Neutrophil (primary cell): ENCODE measurements at regions not wholly inside any gene's neighbourhood (a gene's known extent, or its start where the extent isn't known, plus 50 kb on each side); places are given as distances from the start of the nearest gene placed in this dataset.

ENCODE experiments used
- H3K27ac ChIP-seq: fragments of 200-600 bp; sonication (generic); 2 replicates; pipeline ENCODE4 v1.5.1; 2016; ENCODE audit warnings: mild to moderate bottlenecking, moderate library complexity
- H3K27me3 ChIP-seq: fragments of 200-600 bp; sonication (generic); 2 replicates; pipeline ENCODE4 v1.6.0; 2016; ENCODE audit warnings: mild to moderate bottlenecking
- H3K36me3 ChIP-seq: fragments of 200-600 bp; sonication (generic); 2 replicates; pipeline ENCODE4 v1.5.1; 2017
- H3K4me1 ChIP-seq, 2 experiments: fragments of 200-600 bp in 1 of 2; sonication (generic) in 1 of 2; 1 replicate in 1 of 2; 2 replicates in 1 of 2; pipeline versions ENCODE4 v1.5.1 to v1.6.1; 2013 to 2016; ENCODE audit warnings: low read depth in 1 of 2, low read length in 1 of 2, mild to moderate bottlenecking in 1 of 2, moderate library complexity in 1 of 2; ENCODE audit not compliant: control insufficient read depth in 1 of 2, insufficient read depth in 1 of 2
- H3K4me3 ChIP-seq, 2 experiments: fragments of 200-600 bp in 1 of 2; sonication (generic) in 1 of 2; 1 replicate in 1 of 2; 2 replicates in 1 of 2; pipeline ENCODE4 v1.5.1; 2013 to 2016; ENCODE audit warnings: low read depth in 1 of 2, low read length in 1 of 2, mild to moderate bottlenecking in 1 of 2, moderate library complexity in 1 of 2
- H3K9me3 ChIP-seq: fragments of 200-600 bp; sonication (generic); 2 replicates; pipeline ENCODE4 v1.5.1; 2016
- TF ChIP-seq, protein P1 (sequence below): fragments of 200-600 bp; sonication (generic); IDR thresholded peaks from 2 replicates; pipeline ENCODE4 v1.5.1; 2016; ENCODE audit warnings: antibody characterized with exemption

GRCh38 chr3:104614564-104614963 lies 752.1 kb upstream of the ALCAM start:
- TF ChIP-seq, protein P1, sequence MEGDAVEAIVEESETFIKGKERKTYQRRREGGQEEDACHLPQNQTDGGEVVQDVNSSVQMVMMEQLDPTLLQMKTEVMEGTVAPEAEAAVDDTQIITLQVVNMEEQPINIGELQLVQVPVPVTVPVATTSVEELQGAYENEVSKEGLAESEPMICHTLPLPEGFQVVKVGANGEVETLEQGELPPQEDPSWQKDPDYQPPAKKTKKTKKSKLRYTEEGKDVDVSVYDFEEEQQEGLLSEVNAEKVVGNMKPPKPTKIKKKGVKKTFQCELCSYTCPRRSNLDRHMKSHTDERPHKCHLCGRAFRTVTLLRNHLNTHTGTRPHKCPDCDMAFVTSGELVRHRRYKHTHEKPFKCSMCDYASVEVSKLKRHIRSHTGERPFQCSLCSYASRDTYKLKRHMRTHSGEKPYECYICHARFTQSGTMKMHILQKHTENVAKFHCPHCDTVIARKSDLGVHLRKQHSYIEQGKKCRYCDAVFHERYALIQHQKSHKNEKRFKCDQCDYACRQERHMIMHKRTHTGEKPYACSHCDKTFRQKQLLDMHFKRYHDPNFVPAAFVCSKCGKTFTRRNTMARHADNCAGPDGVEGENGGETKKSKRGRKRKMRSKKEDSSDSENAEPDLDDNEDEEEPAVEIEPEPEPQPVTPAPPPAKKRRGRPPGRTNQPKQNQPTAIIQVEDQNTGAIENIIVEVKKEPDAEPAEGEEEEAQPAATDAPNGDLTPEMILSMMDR = no peak

GRCh38 chr3:104628185-104628789 lies 738.4 kb upstream of the ALCAM start:
- H3K9me3 ChIP-seq = no peaks in the 10 kb centered on the region
- H3K4me1 ChIP-seq = no peaks in the 10 kb centered on the region
- H3K27ac ChIP-seq = no peak overlapping the region
- TF ChIP-seq, protein P1 = no peak
- H3K4me3 ChIP-seq = no peak overlapping the region
- H3K36me3 ChIP-seq = no peaks in the 10 kb centered on the region
- no peaks in the 10 kb centered on the region for H3K27me3 ChIP-seq

More at GRCh38 chr3:104614564-104614963, 752.1 kb upstream of the ALCAM start:
- Histone ChIP-seq H3K27me3 (no peaks in the 10 kb centered on the region), H3K4me3 (no peak overlapping the region), H3K36me3 (no peaks in the 10 kb centered on the region), H3K9me3 (no peaks in the 10 kb centered on the region), H3K4me1 (no peaks in the 10 kb centered on the region), H3K27ac (no peak overlapping the region)

DNA sequence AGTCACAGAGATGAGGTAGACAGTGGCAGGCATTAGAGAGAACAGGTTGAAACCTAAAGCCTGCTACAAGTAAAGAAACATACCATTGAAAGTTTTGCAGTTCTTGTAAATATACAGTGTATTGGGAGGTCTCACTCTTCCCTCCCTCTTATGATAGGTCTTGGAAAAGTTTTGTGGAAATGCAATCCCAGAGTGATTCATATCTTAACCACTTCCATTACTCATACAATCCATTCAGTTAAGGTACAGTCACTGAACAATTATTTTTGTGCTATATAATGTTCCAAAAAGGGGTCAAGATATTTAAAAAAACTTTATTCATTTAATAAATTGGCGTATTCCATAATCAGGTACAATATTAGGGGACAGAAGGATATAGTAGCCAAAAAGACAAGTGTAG lies 737.7 kb upstream of the ALCAM start:
- Histone ChIP-seq H3K27ac (no peak overlapping the region), H3K27me3 (no peaks in the 10 kb centered on the region), H3K9me3 (no peaks in the 10 kb centered on the region), H3K36me3 (no peaks in the 10 kb centered on the region), H3K4me3 (no peak overlapping the region), H3K4me1 (no peaks in the 10 kb centered on the region)
- TF ChIP-seq, protein P1 = no peak

DNA sequence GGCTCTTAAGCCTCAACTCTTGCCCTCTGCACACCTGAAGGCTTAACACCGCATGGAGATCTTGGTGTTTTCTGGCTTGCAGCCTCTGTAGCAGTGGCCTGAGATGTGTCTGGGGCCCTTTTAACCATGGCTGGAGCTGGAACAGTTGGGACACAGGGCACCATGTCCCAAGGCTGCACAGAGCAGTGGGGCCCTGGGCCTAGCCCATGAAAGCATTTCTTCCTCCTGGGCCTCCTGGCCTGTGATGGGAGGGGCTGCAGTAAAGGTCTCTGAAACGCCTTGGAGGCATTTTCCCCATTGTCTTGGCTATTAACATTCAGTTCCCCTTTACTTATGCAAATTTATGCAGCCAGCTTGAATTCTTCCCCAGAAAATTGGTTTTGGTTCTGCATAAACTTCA lies 735.5 kb upstream of the ALCAM start:
- TF ChIP-seq, protein P1 = no peak
- H3K9me3 ChIP-seq = no peaks in the 10 kb centered on the region
- H3K36me3 ChIP-seq = no peaks in the 10 kb centered on the region
- H3K4me1 ChIP-seq = no peaks in the 10 kb centered on the region
- no peak overlapping the region for H3K4me3 ChIP-seq
- no peak overlapping the region for H3K27ac ChIP-seq
- no peaks in the 10 kb centered on the region for H3K27me3 ChIP-seq

GRCh38 chr3:104632521-104632920 lies 734.2 kb upstream of the ALCAM start:
- Histone ChIP-seq H3K9me3 (no peaks in the 10 kb centered on the region), H3K27me3 (no peaks in the 10 kb centered on the region)
- TF ChIP-seq, protein P1 = no peak

More at GRCh38 chr3:104632521-104632920, 734.2 kb upstream of the ALCAM start:
- Histone ChIP-seq H3K27ac (no peak overlapping the region), H3K4me3 (no peak overlapping the region), H3K36me3 (no peaks in the 10 kb centered on the region), H3K4me1 (no peaks in the 10 kb centered on the region)
